Memory B cell (primary cell): ENCODE measurements at regions not wholly inside any gene's neighbourhood (a gene's known extent, or its start where the extent isn't known, plus 50 kb on each side); places are given as distances from the start of the nearest gene placed in this dataset.

ENCODE experiments used
- ATAC-seq: fragments of 150-1000 bp; cut with Tn5 transposase; 2 replicates; pipeline ENCODE4 v1.10.0; 2021; ENCODE audit warnings: low read depth, mild to moderate bottlenecking, moderate library complexity
- DNase-seq, 2 donors: peaks; one replicate each; pipeline ENCODE4 v3.0.0; 2022; ENCODE audit warnings: low spot score in 2 of 2
- H3K27ac Mint-ChIP-seq: one replicate; pipeline ENCODE4 v1.8.0; 2022; ENCODE audit warnings: mild to moderate bottlenecking, moderate library complexity, mixed read lengths
- H3K27me3 Mint-ChIP-seq: one replicate; pipeline ENCODE4 v1.8.0; 2022; ENCODE audit warnings: mixed read lengths
- H3K36me3 Mint-ChIP-seq: one replicate; pipeline ENCODE4 v1.8.0; 2022; ENCODE audit warnings: mild to moderate bottlenecking, mixed read lengths
- H3K4me1 Mint-ChIP-seq: one replicate; pipeline ENCODE4 v1.8.0; 2022; ENCODE audit warnings: mixed read lengths
- H3K4me3 Mint-ChIP-seq: one replicate; pipeline ENCODE4 v1.8.0; 2022; ENCODE audit warnings: mild to moderate bottlenecking, moderate library complexity, mixed read lengths
- H3K9me3 Mint-ChIP-seq: one replicate; pipeline ENCODE4 v1.8.0; 2022; ENCODE audit warnings: mixed read lengths

DNA sequence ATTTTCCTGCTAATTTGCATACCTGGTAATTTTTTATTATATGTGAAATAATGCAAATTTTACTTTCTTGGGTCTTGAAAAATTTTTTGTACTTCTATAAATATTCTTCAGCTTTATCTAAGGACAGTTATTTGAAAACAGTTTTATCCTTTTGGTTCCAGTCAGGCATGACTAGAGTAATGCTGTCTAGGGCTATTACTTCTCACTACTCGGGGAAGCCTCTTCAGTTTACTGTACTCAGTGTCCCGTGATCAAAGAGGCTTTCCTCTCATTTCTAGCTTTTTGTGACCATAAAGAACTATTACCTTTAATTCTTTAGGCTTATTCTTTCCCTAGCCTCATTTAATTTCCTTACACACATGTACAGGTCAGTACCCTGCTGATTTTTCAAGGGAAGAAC lies 153.8 kb upstream of the HDAC9 start:
- DNase-seq (no peak), ATAC-seq (no peak)
- peak overlapping the region; percentile 8 for H3K27ac Mint-ChIP-seq
- peaks cover 7% of the 10 kb centered on the region for H3K9me3 Mint-ChIP-seq
- H3K36me3 Mint-ChIP-seq, result peaks cover 5% of the 10 kb centered on the region
- peaks cover 19% of the 10 kb centered on the region for H3K4me1 Mint-ChIP-seq
- H3K4me3 Mint-ChIP-seq, result no peak overlapping the region
- no peaks in the 10 kb centered on the region for H3K27me3 Mint-ChIP-seq

GRCh38 chr7:18343047-18343446 lies 152.5 kb upstream of the HDAC9 start:
- Mint-ChIP-seq H3K4me3 (no peak overlapping the region), H3K27ac (no peak overlapping the region), H3K9me3 (peaks cover 7% of the 10 kb centered on the region), H3K36me3 (peaks cover 5% of the 10 kb centered on the region), H3K4me1 (peaks cover 15% of the 10 kb centered on the region), H3K27me3 (no peaks in the 10 kb centered on the region)
- ATAC-seq (no peak), DNase-seq (no peak)

GRCh38 chr7:18344536-18344935 lies 151.0 kb upstream of the HDAC9 start:
- ATAC-seq (no peak), DNase-seq (no peak)
- H3K9me3 Mint-ChIP-seq, result peaks cover 7% of the 10 kb centered on the region
- no peaks in the 10 kb centered on the region for H3K27me3 Mint-ChIP-seq
- peaks cover 5% of the 10 kb centered on the region for H3K36me3 Mint-ChIP-seq
- H3K4me1 Mint-ChIP-seq, result peaks cover 14% of the 10 kb centered on the region
- no peak overlapping the region for H3K4me3 Mint-ChIP-seq
- no peak overlapping the region for H3K27ac Mint-ChIP-seq

DNA sequence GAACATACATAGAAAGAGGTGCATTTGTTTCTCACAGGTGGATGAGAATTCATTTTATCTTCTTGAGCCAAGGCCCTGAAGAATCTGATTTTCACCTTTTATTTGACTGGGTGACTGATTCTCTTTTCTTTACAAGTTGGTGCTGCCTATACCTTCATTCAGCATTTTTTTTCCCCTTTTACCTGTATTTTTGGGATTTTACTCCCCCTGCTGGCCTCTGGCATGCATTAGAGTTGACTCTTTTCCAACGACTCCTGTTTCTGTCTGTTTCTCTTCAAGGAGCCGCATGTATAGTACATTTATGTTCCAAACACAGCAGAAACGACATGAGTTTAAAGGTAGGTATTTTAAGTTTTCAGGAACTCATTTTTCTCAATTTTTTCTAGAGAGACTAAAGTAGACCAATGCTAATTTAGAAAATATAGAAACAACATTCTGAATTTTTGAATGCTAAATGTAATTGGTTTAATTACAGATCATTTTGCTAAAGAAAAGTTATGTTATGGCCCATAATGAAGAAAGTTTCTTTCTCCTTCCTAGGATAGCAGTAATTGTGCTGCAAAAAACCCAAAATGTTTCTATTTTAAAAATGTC lies 149.8 kb upstream of the HDAC9 start:
- no peak overlapping the region for H3K4me3 Mint-ChIP-seq
- peak; percentile 65 for ATAC-seq

DNA sequence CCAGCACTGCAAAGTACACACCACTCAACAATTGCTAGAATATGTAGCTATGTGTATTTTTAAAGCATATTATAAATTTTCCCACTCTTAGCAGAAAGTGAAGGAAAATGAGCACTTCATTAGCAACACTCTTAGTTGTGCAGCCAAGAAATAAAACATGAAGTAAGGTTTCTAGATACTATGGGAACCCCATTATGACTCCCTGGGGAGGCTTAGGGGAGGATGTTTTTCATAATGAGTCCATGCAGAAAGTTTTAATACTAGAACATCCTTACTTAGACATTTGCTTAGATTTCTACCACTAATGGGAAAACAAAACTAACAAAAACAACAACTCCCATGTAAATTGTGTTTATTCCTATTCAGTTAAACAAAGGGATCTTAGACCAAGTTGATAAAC lies 148.4 kb upstream of the HDAC9 start:
- DNase-seq (no peak), ATAC-seq (peak; percentile 38)
- H3K27me3 Mint-ChIP-seq, result no peaks in the 10 kb centered on the region
- H3K4me1 Mint-ChIP-seq, result peaks cover 6% of the 10 kb centered on the region
- no peak overlapping the region for H3K4me3 Mint-ChIP-seq
- no peak overlapping the region for H3K27ac Mint-ChIP-seq
- H3K36me3 Mint-ChIP-seq, result no peaks in the 10 kb centered on the region
- no peaks in the 10 kb centered on the region for H3K9me3 Mint-ChIP-seq

More for the DNA sequence above, 149.8 kb upstream of the HDAC9 start:
- H3K27me3 Mint-ChIP-seq, result no peaks in the 10 kb centered on the region
- peaks cover 9% of the 10 kb centered on the region for H3K4me1 Mint-ChIP-seq
- H3K9me3 Mint-ChIP-seq, result peaks cover 3% of the 10 kb centered on the region
- no peak overlapping the region for H3K27ac Mint-ChIP-seq
- peak; percentile 22 to 33 for DNase-seq
- peaks cover 3% of the 10 kb centered on the region for H3K36me3 Mint-ChIP-seq

GRCh38 chr7:18350678-18351077 lies 144.9 kb upstream of the HDAC9 start:
- H3K4me1 Mint-ChIP-seq, result peaks cover 13% of the 10 kb centered on the region
- H3K27ac Mint-ChIP-seq, result no peak overlapping the region
- H3K4me3 Mint-ChIP-seq, result no peak overlapping the region
- ATAC-seq (no peak), DNase-seq (no peak)
- no peaks in the 10 kb centered on the region for H3K9me3 Mint-ChIP-seq
- H3K27me3 Mint-ChIP-seq, result no peaks in the 10 kb centered on the region
- no peaks in the 10 kb centered on the region for H3K36me3 Mint-ChIP-seq

- Mint-ChIP-seq H3K9me3 (no peaks in the 10 kb centered on the region), H3K36me3 (no peaks in the 10 kb centered on the region), H3K4me1 (peaks cover 17% of the 10 kb centered on the region), H3K4me3 (peak overlapping the region; percentile 14), H3K27me3 (no peaks in the 10 kb centered on the region), H3K27ac (peak overlapping the region; percentile 41)
- peak; percentile 38 to 59 for DNase-seq
- peak; percentile 64 for ATAC-seq
These were observed 143.0 kb upstream of the HDAC9 start for GRCh38 chr7:18352339-18353255.

- no peak overlapping the region for H3K27ac Mint-ChIP-seq
- ATAC-seq, result no peak
- H3K4me3 Mint-ChIP-seq, result no peak overlapping the region
- H3K4me1 Mint-ChIP-seq, result peaks cover 21% of the 10 kb centered on the region
- H3K9me3 Mint-ChIP-seq, result no peaks in the 10 kb centered on the region
- H3K36me3 Mint-ChIP-seq, result no peaks in the 10 kb centered on the region
- no peaks in the 10 kb centered on the region for H3K27me3 Mint-ChIP-seq
- no peak for DNase-seq
These were observed 142.2 kb upstream of the HDAC9 start for GRCh38 chr7:18353339-18353738.

- H3K27ac Mint-ChIP-seq, result no peak overlapping the region
- H3K4me1 Mint-ChIP-seq, result peaks cover 19% of the 10 kb centered on the region
- H3K36me3 Mint-ChIP-seq, result no peaks in the 10 kb centered on the region
- H3K9me3 Mint-ChIP-seq, result no peaks in the 10 kb centered on the region
- no peak for ATAC-seq
- DNase-seq, result no peak
- no peaks in the 10 kb centered on the region for H3K27me3 Mint-ChIP-seq
- no peak overlapping the region for H3K4me3 Mint-ChIP-seq
These were observed 141.2 kb upstream of the HDAC9 start for GRCh38 chr7:18354108-18355085.

DNA sequence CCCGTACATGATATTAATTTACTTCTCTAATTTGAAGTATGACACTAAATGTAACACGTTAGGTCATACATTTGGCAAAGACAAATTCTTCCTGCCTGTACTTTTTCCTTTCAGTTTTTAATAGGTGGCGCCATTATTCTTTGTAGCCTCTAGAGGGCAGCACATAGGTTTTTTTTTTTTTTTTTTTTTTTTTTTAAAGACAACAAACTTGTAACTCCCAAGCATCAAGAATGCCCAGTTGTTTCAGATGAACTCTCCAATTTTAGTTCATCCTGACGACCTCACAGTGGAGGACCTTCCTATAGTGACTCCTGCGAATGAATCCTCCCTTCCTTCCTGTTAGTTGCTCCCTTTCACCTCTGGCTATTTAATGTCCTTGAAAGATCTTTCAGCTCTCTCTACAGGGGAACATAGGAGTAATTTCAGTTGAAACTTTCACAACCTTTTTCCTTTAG lies 139.3 kb upstream of the HDAC9 start:
- Mint-ChIP-seq H3K36me3 (no peaks in the 10 kb centered on the region), H3K27ac (peak overlapping the region; percentile 60), H3K4me3 (peak overlapping the region; percentile 67), H3K4me1 (peaks cover 19% of the 10 kb centered on the region), H3K27me3 (no peaks in the 10 kb centered on the region), H3K9me3 (no peaks in the 10 kb centered on the region)
- ATAC-seq (peak; percentile 78), DNase-seq (peak in 1 of 2 donors; percentile 24)

- no peak overlapping the region for H3K4me3 Mint-ChIP-seq
- peak; percentile 49 for ATAC-seq
These were observed 137.9 kb upstream of the HDAC9 start for GRCh38 chr7:18357691-18358090.

GRCh38 chr7:18361756-18362155 lies 133.8 kb upstream of the HDAC9 start:
- no peaks in the 10 kb centered on the region for H3K27me3 Mint-ChIP-seq
- no peaks in the 10 kb centered on the region for H3K9me3 Mint-ChIP-seq
- H3K36me3 Mint-ChIP-seq, result no peaks in the 10 kb centered on the region
- H3K4me1 Mint-ChIP-seq, result peaks cover 18% of the 10 kb centered on the region
- ATAC-seq (no peak), DNase-seq (no peak)
- H3K27ac Mint-ChIP-seq, result no peak overlapping the region
- no peak overlapping the region for H3K4me3 Mint-ChIP-seq

More at GRCh38 chr7:18357691-18358090, 137.9 kb upstream of the HDAC9 start:
- Mint-ChIP-seq H3K27ac (peak overlapping the region; percentile 80), H3K9me3 (no peaks in the 10 kb centered on the region), H3K4me1 (peaks cover 21% of the 10 kb centered on the region), H3K36me3 (no peaks in the 10 kb centered on the region), H3K27me3 (no peaks in the 10 kb centered on the region)
- DNase-seq, result no peak

DNA sequence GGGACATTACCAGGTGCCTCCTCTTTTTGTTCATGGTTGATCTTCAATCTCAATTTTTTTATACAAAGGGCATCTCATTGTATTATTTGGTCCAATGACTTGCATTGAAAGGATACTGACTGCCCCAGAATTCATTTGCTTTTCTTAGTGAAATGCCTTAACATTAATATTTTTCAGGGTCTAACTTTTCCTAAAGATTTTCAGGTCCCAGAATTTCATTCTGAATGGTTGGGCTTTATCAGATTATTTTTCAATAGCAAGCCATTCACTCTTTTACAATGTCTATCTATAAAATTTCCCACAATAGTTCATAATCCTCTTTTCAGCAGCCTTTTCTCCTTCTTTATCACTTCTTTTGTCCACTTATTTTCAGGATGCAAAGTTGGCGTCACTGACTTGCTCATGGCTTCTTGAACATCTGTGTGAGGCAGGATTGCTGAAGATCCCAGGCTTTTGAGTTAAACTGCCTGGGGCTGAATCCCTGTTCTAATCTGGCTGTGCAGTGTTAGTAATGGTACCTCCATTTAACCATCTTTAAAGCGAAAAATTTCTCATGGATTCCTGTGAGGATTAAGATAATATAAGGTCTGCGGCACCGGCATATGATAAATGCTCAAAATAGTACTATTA lies 131.7 kb upstream of the HDAC9 start:
- ATAC-seq, result no peak
- Mint-ChIP-seq H3K4me1 (peaks cover 9% of the 10 kb centered on the region), H3K27ac (no peak overlapping the region), H3K9me3 (no peaks in the 10 kb centered on the region), H3K4me3 (no peak overlapping the region), H3K36me3 (no peaks in the 10 kb centered on the region), H3K27me3 (no peaks in the 10 kb centered on the region)
- no peak for DNase-seq
